Adrenal gland (tissue), 9 donors: ENCODE measurements at regions not wholly inside any gene's neighbourhood (a gene's known extent, or its start where the extent isn't known, plus 50 kb on each side); places are given as distances from the start of the nearest gene placed in this dataset.
"Not testable (repeated sequence)": the region's sequence is repeated elsewhere in the genome, so short reads cannot be mapped to it uniquely, and the experiment has no call there.

Experiments
- DNase-seq, 7 donors: peaks; one replicate each; pipeline ENCODE4 v3.0.0-alpha.2; 2019 to 2020
- H3K27ac ChIP-seq, 5 donors: fragments of 200-600 bp; sonication (generic) in 4 of 5; 1 replicate in 3 of 5; 2 replicates in 2 of 5; pipeline versions ENCODE4 v1.5.1 to v1.8.0; 2016 to 2020; ENCODE audit warnings: mild to moderate bottlenecking in 1 of 5
- H3K27me3 ChIP-seq: fragments of 200-600 bp; 2 replicates; pipeline ENCODE4 v1.8.0; 2021
- H3K36me3 ChIP-seq, 2 donors: fragments of 200-600 bp; replicated peaks in 1 of 2; 1 replicate in 1 of 2; 2 replicates in 1 of 2; pipeline versions ENCODE4 v1.5.1 to v1.8.0; 2018 to 2022
- H3K4me1 ChIP-seq, 2 donors: fragments of 200-600 bp; replicated peaks in 1 of 2; 1 replicate in 1 of 2; 2 replicates in 1 of 2; pipeline versions ENCODE4 v1.5.1 to v1.8.0; 2018 to 2021
- H3K4me3 ChIP-seq, 4 donors: fragments of 200-600 bp; sonication (generic) in 3 of 4; one replicate each; pipeline ENCODE4 v1.5.1; 2016 to 2018
- H3K9me3 ChIP-seq, 3 donors: fragments of 200-600 bp; sonication (generic) in 1 of 3; replicated peaks in 1 of 3; 1 replicate in 2 of 3; 2 replicates in 1 of 3; pipeline versions ENCODE4 v1.5.1 to v1.8.0; 2016 to 2021
- WGBS, 4 donors: extraction: QIAGEN DNeasy Blood & Tissue Kit in 2 of 4; methylation state at CpG; one replicate each; pipeline versions ENCODE4 v1.1.5 to v1.1.7; 2013 to 2017; 5-methylcytosine and 5-hydroxymethylcytosine counted together
- intact Hi-C, 2 donors: fragments of 100-400 bp; cut with DNase I; formaldehyde crosslinking; loops; one replicate each; pipeline versions ENCODE4 v1.14.1 to v1.15.0; 2022 to 2023
- small RNA-seq, 2 donors: library from RNA; depleted of rRNA; stranded (forward); fragments of <200 nt; gene quantifications; one replicate each; pipeline ENCODE3, GENCODE V24; 2016
- donor health status: healthy with polysubstance abuse.
- donor health status: Bipolar disorder and iron deficiency.
- donor health status: DM: yes; HTN: yes; CAD: no.
- donor health status: DM: no; HTN: no; CAD: no.
- donor health status: DM: no; HTN: no; CAD: no.

DNA sequence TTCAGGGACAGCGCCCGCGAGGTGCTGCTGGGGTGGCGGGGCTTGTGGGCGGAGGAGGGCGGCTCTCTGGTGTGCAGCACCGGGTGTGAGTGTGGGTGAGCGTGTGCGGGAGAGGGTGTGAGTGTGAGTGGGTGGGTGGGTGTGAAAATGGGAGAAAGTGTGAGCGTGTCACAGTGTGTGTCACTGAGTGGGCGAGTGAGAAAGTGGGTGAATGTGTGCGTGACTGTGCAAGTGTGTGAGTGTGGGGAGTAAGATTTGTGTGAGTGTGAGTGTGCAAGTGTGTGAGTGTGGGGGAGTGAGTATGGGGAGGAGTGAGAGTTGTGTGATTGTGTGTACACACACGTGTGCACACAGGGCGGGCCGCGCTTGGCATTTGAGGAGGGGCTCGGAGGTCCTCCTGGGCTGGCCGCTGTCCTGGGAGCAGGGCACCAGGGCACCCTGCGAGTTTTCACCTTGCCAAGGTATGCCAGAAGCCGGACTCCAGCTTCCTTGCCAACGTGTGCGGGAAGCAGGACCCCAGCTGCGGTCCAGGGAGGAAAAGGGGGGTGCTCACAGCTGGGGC lies 63.1 kb upstream of the DPP6 start:
- H3K36me3 ChIP-seq, DNase-seq, H3K9me3 ChIP-seq, H3K27me3 ChIP-seq, intact Hi-C loops, H3K27ac ChIP-seq, H3K4me1 ChIP-seq, H3K4me3 ChIP-seq: not testable (repeated sequence)
- 67 to 85% (median 78%) methylated on average over 9 to 15 of the region's 23 CpGs for WGBS, 4 donors

- intact Hi-C loops, H3K4me1 ChIP-seq, H3K27ac ChIP-seq, H3K9me3 ChIP-seq, H3K36me3 ChIP-seq, H3K27me3 ChIP-seq, DNase-seq, H3K4me3 ChIP-seq: not testable (repeated sequence)
- 55 to 85% (median 71%) methylated on average over 2 to 9 of the region's 11 CpGs for WGBS, 4 donors
These were observed 62.3 kb upstream of the DPP6 start for GRCh38 chr7:153989742-153990425.

DNA sequence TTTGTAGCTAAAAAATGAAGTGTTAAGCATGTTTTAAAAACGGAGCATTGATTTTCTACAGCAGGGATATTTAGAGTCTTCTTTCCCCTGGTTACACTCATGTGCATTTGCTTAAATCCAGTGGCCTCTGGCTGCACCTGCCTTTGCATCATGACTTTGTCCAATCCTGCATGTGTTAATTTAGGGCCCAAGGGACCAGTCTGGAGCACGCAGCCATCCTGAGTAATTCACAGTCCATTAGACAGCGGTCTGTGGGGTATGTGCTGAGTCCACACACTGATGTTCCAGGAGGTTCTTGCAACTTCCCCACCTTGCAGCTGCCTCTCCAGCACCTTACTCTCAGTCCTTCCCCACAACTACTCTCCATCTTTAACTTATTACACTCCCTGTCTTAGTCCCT lies 60.7 kb upstream of the DPP6 start:
- H3K4me1 ChIP-seq, H3K27me3 ChIP-seq, DNase-seq, H3K36me3 ChIP-seq, H3K9me3 ChIP-seq, H3K27ac ChIP-seq, H3K4me3 ChIP-seq, intact Hi-C loops: not testable (repeated sequence)
- WGBS, 4 donors: 69 to 83% (median 73%) methylated on average over 2 to 3 of the region's 3 CpGs

DNA sequence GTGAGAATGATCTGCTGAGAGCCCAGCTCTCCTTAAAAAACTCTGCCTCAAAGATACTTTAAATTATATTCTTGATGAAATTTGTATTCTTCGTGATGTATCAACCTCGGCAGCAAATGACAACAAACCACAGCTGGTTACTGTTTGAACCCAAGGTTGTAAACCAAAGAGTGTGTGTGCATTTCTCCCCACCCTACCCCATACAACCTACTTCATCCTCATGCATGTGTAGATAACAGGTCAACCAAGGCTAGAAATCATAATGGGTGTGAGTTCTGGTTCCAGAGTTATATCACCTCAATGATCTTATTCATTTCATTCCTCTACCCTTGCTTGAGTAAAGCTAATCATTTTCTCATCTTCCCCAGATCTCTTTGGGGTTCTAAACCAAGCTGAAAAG lies 58.8 kb upstream of the DPP6 start:
- H3K36me3 ChIP-seq, H3K27ac ChIP-seq, intact Hi-C loops, H3K9me3 ChIP-seq, H3K4me1 ChIP-seq, H3K27me3 ChIP-seq, H3K4me3 ChIP-seq, DNase-seq: not testable (repeated sequence)
- WGBS, 4 donors: 75 to 96% (median 83%) methylated on average over 2 of the region's 2 CpGs

- intact Hi-C loops, H3K4me3 ChIP-seq, H3K36me3 ChIP-seq, H3K27ac ChIP-seq, H3K4me1 ChIP-seq, H3K9me3 ChIP-seq, DNase-seq, H3K27me3 ChIP-seq: not testable (repeated sequence)
- WGBS, 4 donors: 33 to 80% (median 77%) methylated on average over 1 to 4 of the region's 4 CpGs
These were observed 53.3 kb upstream of the DPP6 start for GRCh38 chr7:153998896-153999295.

Small RNA genes lying in the stretch of these regions (small RNA-seq; reads per million reads assigned to genes)
- gene AC005588.1 (0 reads per million in 2 donors), gene AC079809.1 (0 reads per million in 2 donors)
